Effector memory CD8-positive, alpha-beta T cell (primary cell): ENCODE measurements at regions not wholly inside any gene's neighbourhood (a gene's known extent, or its start where the extent isn't known, plus 50 kb on each side); places are given as distances from the start of the nearest gene placed in this dataset.

ENCODE experiments used
- ATAC-seq: fragments of 150-1000 bp; cut with Tn5 transposase; replicated peaks from 2 replicates; pipeline ENCODE4 v1.10.0; 2021; ENCODE audit warnings: mild to moderate bottlenecking, moderate library complexity
- DNase-seq, 3 experiments: peaks; one replicate each; pipeline ENCODE4 v3.0.0; 2021
- H3K27ac Mint-ChIP-seq, 2 donors: one replicate each; pipeline ENCODE4 v1.8.0; 2022; ENCODE audit warnings: mild to moderate bottlenecking in 2 of 2, mixed read lengths in 2 of 2, moderate library complexity in 2 of 2
- H3K27me3 Mint-ChIP-seq, 2 donors: one replicate each; pipeline ENCODE4 v1.8.0; 2022; ENCODE audit warnings: mixed read lengths in 2 of 2
- H3K36me3 Mint-ChIP-seq: one replicate; pipeline ENCODE4 v1.8.0; 2022; ENCODE audit warnings: mild to moderate bottlenecking, moderate library complexity, mixed read lengths; ENCODE audit not compliant: insufficient read depth
- H3K4me1 Mint-ChIP-seq, 2 donors: one replicate each; pipeline ENCODE4 v1.8.0; 2022; ENCODE audit warnings: low read depth in 2 of 2, mixed read lengths in 2 of 2
- H3K4me3 Mint-ChIP-seq, 2 donors: one replicate each; pipeline ENCODE4 v1.8.0; 2022; ENCODE audit warnings: mild to moderate bottlenecking in 2 of 2, mixed read lengths in 2 of 2, moderate library complexity in 2 of 2
- H3K9me3 Mint-ChIP-seq, 2 donors: one replicate each; pipeline ENCODE4 v1.8.0; 2022; ENCODE audit warnings: mixed read lengths in 2 of 2

GRCh38 chr10:81817596-81818170 lies 57.3 kb upstream of the NRG3 start:
- Mint-ChIP-seq H3K27ac (no peak overlapping the region), H3K36me3 (no peaks in the 10 kb centered on the region), H3K27me3 (no peaks in the 10 kb centered on the region), H3K9me3 (peaks cover 0 to 1% of the 10 kb centered on the region in 2 donors), H3K4me3 (no peak overlapping the region), H3K4me1 (no peaks in the 10 kb centered on the region)
- ATAC-seq (no peak), DNase-seq (no peak)

DNA sequence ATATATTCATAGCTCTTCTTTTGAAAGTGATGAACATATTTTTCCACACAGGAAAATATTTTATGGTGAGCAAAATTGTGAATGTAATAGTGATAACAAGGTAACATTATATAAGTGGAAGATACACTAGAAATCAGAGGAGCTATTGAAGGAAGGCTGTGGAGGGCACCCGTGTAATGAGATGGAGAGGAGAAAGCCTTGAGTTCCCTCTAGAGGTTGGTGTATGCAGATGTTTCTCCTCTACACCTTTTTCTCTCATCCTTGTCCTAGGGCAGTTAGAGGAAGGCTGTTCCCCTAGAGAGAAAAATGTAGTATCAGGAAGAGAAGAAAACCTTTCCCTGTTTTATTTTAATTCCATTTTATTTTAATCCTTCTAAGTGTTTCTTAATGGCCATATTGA lies 54.6 kb upstream of the NRG3 start:
- H3K9me3 Mint-ChIP-seq = no peaks in the 10 kb centered on the region
- H3K4me1 Mint-ChIP-seq = no peaks in the 10 kb centered on the region
- H3K4me3 Mint-ChIP-seq = no peak overlapping the region
- H3K27ac Mint-ChIP-seq = no peak overlapping the region
- no peaks in the 10 kb centered on the region for H3K36me3 Mint-ChIP-seq
- no peaks in the 10 kb centered on the region for H3K27me3 Mint-ChIP-seq
- ATAC-seq (no peak), DNase-seq (no peak)
